MV-4-11 (cell line): ENCODE measurements at regions not wholly inside any gene's neighbourhood (a gene's known extent, or its start where the extent isn't known, plus 50 kb on each side); places are given as distances from the start of the nearest gene placed in this dataset.
"Not testable (repeated sequence)": the region's sequence is repeated elsewhere in the genome, so short reads cannot be mapped to it uniquely, and the experiment has no call there.

Source experiments
- DNase-seq: peaks from one replicate; lab custom pipeline; 2025; lab: John Stamatoyannopoulos, UW

DNA sequence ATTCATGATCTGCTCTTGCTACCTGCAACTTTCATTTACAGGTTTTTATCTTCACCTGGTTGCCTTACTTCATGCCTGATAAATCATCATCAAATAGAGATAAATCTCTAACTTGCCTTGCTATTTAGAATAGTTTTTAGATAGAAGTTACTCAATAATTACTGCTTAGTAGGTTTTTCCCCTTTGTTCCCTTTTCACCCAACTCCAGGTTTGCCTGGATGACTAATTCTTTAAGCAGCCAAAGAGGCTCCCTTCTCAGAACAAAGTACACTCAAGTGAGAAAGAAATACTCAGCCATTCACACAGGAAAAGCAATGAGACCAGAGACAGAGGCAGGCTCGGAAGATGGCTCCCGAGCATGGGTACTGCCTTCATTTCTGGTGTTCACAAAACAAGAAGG, 268.1 kb upstream of the CRBN start:
- DNase-seq, result no peak

DNA sequence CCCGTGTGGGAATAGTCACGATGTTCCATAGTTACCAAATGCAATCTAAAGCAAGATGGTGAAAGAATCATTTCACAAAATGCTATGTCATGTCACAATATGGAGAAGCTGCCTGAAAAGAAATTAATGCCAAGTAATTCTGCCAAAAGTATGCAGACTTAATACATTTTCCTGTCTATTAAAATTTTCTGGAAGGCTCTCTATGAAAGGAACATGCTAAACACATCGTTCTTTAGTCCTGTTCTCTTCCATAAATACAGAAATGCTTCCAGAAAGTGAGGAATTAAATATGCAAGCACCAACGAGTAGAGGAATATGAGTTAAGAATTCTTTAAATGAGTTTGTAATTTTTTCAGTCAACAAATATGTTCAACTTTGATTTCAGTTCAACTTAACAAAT, 266.8 kb upstream of the CRBN start:
- no peak for DNase-seq

DNA sequence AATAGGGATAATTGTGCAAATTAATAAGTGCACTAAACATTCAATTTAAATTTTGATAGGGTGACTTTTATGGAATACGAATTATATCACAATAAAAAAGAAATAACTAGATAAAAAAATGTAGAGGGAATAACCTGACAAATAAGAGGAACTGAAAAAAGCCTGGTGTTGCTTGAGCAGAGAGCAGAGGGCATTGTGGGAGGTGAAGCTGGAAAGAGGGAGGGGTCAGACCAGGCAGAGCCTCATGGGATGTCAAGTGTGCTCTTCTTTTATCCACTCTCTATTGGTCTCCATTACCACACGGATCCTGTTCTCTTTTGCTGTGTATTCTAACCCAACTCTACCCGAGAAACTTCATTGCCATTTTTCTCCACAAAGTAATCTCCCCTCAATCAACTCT, 264.0 kb upstream of the CRBN start:
- DNase-seq, result peak; percentile 36

DNA sequence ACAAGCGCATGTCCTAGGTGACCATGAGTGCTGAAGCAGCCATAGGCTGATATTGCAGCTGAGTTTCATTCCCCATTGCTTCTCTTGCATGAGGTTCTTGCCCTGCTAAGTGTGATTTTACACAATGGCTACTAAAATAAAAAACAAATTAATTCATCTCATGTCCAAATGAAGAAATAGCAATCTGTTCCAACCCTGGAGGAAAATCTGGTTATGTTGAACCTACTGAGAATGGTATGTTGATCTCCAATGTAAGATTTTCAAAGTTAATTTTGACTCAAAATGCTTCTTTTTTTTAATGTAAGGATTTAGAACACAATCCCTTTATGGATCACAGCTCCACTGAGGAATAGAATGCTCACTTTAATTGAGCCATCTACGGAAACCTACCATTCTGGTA, 254.2 kb upstream of the CRBN start:
- DNase-seq, result no peak

DNA sequence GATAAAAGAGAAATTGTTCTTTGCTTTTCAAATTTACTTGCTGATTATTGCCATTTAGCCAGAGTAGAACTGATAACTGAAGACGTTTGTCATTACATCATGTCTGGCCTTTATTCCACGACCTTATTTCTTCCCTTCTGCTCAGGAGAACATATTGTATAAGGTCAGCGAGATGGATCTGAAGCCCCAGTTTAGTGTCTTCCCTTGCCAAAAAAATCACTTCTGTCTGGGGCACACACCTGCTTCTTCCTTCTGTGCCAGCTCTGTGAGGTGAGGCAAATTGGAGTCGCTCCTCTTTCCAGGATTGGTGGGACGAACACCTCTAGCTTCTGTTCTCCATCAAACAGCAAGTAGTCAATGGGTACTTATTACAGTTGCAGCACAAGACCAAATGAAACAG, 250.3 kb upstream of the CRBN start:
- no peak for DNase-seq

DNA sequence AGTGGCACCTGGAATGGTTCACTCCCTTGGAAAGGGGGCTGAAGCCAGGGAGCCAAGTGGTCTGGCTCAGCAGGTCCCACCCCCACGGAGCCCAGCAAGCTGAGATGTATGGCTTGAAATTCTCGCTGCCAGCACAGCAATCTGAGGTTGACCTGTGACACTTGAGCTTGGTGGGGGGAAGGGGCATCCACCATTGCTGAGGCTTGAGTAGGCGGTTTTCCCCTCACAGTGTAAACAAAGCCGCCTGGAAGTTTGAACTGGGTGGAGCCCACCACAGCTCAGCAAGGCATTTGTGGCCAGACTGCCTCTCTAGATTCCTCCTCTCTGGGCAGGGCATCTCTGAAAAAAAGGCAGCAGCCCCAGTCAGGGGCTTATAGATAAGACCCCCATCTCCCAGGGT, 228.2 kb upstream of the CRBN start:
- DNase-seq, result not testable (repeated sequence)

DNA sequence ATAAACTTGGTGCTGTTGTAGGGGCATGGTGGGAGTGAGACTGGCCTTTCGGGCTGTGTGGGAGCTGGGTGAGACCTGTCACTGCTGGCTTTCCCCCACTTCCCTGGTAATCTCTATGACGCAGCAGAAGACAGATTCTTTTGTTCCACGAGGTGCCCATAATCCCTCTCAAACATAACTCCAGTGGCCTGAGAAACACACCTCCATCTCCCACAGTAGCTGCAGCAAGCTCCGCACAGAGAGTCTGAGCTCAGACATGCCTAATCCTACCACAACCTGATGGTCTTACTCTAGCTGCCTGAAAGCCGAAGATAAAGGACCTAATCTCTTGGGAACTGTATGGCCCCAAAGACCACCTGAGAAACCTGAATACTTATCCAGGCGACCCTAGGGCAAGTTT, 225.6 kb upstream of the CRBN start:
- DNase-seq, result no peak

DNA sequence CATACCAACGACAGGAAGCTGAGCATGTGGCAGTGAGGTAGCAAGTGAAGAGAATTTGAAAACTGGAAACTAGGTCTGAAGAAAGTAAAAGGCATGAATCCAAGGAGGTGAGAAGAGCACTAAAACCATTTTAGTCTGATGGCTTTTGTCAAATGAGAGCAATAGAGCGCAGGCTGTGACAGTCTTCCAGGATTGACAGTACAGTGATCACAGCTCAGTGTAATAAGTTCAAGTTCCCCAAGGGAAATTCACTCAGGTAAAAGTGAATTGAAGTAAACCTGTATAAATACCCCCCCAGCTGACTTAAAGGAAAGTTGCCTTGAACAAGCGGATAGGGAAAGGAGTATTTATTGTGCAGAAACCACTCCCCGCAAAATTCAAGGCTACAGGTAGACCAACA, 224.2 kb upstream of the CRBN start:
- no peak for DNase-seq

DNA sequence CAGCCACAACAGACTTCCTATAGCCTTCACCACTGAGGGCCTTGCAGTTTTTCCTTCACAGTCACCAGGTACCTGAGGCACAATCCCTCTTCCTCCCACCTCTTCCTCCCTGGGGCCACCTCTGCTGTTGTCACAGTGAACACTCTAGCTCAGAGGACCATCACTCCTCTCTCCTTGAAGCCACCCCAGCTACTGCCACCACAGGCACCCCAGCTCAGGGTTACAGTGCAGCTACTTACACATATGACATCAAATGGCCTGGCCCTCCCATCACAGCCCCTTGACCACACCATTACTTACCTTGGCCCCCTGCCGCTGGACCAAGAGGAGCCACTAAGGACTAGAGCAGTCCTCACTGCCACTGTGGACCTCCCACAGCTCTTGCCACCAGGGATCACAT, 213.5 kb upstream of the CRBN start:
- DNase-seq, result no peak

DNA sequence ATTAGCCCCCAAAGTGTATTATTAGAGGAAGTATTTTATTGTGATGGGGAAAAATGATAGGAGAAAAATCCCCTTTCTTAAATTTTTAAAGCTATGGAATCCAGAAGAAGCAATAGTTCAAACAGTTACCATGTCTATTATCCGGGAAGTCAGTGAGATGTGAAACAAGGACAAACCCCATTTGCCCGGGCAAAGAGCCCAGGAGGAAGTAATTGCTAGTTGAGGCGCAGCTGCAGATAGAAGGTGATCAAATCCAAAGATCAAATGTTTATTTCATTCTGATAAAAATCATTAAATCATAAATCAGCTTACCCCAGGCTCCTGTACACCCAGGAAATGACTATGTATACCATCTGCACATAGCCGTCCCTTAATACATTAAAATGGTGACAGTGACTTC, 204.0 kb upstream of the CRBN start:
- no peak for DNase-seq

DNA sequence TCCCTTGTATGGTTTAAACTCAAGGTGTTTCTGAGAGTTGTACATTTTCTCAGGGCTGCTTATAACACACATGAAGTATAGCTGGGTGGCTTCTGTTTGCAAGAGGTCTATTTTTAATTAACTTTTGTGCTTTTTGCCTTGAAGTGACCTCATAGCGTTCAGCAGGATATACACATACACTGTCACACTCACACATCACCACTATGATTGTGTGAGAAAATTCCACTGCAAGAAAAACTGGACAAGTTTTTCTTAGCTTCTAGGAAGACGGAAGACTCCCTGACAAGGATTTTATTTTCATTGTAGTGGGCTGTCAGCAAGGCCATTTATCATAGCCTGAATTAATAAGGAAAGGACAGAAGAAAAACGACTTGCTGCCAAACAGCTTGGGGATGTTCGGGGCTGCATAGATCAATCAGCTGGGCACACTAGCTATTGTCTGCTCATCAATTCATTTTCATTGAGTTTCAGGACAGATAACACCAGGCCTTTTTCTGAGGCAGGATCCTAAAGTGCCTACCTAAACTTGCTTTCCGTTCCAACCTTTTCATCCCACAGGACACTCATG, 192.8 kb upstream of the CRBN start:
- no peak for DNase-seq

DNA sequence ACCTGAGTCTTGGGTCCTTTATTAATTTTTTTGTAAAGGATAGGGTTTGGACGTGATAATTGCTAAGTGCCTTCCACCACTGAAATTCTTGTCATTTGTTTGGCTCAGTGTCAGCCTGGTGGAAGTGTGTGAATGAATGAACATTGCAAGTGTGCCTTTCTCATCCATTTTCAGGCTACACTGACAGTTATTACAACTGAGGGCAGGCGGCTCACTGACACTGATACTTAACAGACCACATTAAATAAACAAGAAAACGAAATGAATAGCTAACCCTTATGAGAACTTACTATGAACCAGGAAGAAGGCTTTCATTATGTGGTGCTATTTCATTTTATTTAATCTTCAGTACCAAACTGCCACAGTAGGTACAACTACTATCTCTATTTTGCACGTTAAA, 188.8 kb upstream of the CRBN start:
- DNase-seq, result no peak

DNA sequence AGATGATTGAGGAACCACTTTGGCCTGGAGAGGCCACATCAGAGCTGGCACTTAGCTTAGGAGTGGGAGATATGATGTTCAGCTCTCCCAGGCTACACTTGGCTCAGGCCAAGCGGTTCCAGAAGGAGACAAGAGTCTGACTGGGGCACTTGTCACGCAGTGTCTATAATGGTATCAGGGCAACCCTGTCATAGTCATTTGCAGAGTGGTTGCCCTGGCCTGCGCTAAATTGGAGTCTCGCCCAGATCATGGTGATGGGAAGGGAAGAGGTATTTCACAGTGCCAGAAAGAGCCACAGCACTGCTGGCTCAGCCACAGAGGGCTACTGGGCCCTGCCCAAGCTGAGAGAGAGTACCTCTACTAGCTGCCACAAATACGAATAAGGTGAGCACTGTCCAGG, 186.9 kb upstream of the CRBN start:
- no peak for DNase-seq

DNA sequence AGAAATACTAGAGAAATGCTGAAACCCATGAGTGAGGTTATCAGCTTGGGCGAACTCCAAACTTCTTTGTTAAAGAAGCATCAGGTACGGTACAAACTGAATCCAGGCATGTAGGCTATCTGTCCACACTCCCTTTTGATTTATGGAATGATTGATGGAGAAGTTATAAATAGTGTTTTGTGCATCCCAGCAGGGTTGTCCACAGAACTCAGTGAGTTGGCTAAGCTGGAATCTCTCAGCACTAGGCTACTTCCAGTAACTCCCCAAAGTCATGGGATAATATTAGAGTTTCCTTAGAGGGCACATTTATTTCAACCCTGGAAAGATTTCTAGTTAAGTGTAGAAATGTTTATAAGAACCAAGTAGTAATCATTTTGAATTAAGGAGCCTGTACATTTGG, 186.2 kb upstream of the CRBN start:
- DNase-seq, result no peak

DNA sequence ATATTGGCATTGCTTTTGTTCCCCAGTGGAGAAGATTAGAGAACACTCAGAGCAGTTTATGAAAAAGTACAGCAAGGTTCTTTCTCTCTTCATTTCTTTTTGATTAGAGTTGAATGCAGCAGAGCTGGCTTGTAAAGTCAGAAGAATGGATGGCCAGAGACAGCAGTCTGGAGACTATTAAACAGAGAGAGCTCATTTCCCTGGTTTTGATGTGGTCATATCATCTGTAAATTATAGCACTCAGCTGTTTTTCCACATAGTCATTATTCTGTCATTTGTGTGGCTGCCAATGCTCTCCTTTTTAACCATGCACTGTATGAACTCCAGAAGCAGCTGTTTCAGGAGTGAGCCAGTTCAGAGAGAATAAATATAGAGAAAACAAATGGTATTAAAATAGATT, 177.4 kb upstream of the CRBN start:
- no peak for DNase-seq

DNA sequence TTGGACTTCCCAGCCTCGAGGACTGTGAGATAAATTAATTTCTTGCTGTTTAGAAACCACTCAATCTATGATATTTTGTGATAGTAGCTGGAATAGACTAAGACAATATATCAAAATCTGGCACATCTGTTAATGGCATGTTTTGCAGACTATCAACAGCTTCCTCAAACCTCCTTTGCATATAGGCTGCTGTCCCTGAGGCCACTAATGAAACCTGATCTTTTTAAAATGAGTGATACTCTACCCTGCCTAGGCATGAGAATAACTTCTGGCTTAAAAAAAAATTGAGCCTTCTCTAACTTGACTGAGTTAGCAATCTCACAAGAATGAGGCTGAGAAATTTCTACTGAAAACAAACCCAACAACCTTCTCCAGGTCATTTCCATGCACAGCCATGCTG, 176.0 kb upstream of the CRBN start:
- DNase-seq, result no peak

DNA sequence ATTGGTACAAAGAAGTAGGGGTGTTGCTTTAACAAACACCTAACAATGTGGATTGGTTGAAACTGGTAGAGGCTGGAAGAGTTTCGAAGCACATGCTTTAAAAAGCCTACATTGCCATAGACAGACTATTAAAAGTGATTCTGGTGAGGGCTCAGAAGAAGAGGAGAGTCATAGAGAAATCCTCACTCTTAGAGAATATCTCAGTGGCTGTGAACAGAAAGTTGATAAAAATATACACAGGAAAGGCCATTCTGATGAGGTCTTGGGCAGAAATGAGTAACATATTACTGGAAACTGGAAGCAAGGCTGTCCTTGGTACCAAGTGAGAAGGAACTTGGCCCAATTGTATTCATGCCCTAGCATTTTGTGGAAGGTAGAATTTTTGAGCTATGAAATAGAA, 173.7 kb upstream of the CRBN start:
- no peak for DNase-seq

DNA sequence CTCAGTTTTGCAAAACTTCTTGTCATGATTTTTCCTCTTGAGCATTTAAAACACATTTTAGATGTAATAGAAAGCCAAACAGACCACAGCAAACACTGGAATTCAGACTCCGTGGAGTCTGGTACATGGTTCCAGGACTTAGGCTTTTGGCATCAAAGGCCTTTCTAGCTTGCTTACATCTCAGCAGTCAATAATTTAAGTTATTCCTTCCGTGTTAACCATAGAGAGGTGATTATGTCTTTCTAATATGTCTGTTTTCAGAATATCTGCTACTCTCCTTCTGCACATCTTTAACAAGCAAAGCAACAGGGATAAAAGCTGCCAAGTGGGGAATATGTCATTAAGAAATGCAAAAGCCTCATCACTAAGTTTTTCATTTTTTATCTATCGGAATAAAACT, 171.7 kb upstream of the CRBN start:
- DNase-seq, result no peak

DNA sequence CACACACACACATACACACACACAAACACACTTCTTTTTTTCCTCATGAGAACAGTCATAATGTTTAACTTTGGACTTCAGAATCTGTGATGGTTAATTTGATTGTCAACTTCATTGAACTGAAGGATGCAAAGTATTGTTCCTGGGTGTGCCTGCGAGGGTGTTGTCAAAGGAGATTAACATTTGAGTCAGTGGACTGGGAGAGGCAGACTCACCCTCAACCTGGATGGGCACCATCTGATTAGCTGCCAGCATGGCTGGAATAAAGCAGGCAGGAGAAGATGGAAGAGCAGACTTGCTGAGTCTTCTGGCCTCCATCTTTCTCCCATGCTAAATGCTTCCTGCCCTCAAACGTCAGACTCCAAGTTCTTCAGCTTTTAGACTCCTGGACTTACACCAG, 167.6 kb upstream of the CRBN start:
- not testable (repeated sequence) for DNase-seq

DNA sequence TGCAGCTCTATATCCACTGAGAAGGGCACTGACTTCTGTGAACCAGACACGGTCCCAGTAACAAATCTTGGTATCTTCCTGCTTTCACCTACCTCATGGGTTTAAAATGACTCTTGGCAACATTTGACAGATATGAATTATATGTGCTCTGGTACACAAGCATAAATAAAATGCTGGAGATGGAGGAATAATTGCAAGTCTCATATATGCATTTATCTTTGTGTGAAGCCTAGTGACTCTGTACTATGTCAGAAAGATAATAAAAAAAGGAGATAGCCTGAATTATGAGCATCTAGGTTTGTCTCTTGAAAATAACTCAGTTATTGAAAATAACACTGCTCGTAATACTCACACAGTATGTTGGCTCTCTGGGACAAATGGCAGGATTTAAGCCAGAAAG, 167.1 kb upstream of the CRBN start:
- no peak for DNase-seq

DNA sequence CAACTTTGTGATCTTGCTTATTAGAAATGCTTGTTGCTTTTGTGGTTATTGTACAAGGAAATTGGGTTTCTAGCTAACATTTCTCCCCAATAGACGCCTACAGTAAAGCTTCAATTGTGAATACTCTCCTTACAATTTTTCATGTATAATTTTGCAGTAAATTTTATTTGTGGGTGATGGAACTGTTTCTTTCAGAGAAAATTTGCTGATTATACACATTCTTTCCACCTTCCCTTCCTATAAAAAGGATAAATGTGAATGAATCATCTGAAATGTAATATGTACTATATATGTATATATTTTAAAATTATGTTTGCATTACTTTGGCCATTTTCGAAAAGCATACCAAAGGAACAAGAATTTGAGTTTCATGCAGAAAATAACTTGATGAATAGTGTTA, 162.7 kb upstream of the CRBN start:
- DNase-seq, result no peak

DNA sequence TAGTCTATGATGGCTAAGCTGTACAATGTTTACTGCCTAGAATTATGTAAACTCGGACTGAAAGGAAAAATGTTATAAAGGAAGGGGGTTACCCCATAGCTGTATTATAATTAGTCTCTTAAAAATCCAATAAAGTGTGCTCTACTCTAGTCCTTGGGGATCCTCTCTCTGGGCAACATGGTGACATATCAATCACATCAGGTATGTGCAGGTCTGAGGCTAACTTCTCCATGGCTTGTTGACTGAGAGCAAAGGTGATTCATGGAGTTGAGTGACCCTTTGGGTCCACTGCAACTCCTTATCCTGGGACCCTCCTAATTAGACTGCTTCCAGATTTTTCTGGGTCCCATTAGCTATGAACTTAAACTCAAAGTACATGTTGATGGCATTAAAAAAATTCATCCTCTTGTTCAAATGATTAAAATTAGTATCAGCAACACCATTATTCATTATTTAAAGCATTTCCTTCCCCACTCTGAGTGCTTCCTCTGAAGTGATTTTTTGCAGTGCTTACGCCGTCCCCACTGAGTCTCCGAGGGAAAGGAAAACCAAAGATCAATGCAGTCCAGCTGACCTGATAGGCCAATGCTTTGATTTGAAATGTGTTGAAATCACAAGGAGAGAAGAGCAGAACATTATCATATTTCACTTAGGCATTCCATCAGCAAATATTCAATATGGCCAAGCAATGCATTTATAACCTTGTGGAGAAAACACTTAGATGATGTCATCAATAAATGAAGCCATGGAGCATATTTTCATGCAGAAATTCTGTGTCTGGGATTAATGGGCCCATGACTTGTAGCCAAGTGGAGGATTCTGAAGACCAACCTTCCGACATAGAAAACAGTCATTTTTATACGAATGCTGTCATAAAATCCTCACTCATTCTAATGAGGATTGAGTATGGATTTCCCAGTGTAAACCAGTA, 161.7 kb upstream of the CRBN start:
- DNase-seq, result no peak

DNA sequence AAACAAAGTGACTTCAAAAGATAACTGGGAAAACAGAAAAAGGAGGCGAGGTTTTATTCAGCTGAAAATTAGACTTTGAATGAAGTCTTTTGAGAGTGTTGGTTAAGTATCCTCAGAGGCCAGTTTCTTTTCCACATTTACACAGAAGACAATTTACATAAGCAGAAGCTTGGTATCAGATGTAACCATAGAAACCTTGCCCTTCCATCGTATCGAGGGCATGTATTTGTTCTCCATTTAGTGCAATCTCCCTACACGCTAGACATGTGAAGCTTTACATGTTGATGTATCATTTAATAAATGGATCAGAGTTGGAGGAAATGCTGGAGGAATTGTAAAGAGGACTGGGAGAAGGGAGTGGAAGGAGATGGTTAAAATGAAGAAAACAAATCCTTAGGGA, 161.0 kb upstream of the CRBN start:
- no peak for DNase-seq

DNA sequence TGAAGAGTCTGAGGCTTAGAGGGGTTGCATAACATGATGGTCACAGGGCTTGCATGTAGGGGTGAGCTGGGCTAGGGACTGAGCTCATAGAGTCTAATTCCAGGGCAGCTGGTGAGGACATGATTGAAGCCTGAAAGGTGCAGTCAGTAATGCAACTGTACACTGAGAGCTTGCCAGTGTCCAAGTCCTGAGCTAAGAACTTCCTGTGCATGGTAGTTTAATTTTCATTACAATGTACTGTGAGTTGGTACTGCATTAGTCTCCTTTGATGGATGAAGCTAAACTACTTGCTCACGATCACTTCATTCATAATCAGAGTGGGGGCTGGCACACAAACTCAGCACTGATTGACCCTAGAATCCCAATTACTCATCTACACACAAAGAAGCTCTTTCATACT, 156.4 kb upstream of the CRBN start:
- no peak for DNase-seq
